ENCODE measurements at regions not wholly inside any gene's neighbourhood (a gene's known extent, or its start where the extent isn't known, plus 50 kb on each side); places are given as distances from the start of the nearest gene placed in this dataset.
"Not testable (repeated sequence)": the region's sequence is repeated elsewhere in the genome, so short reads cannot be mapped to it uniquely, and the experiment has no call there.

- H3K36me3 Mint-ChIP-seq (ENCODE audit: low read depth) = no peaks in the 10 kb centered on the region
- H3K9me3 Mint-ChIP-seq = no peaks in the 10 kb centered on the region
- intact Hi-C loops (cut with micrococcal nuclease) = no loop called here
- no peak for DNase-seq (ENCODE audit: low spot score)
- H3K4me1 Mint-ChIP-seq (ENCODE audit: low read depth) = no peaks in the 10 kb centered on the region
- no peak overlapping the region for H3K4me3 Mint-ChIP-seq (ENCODE audit: low read depth)
- peaks cover 2% of the 10 kb centered on the region for H3K27me3 Mint-ChIP-seq (ENCODE audit: low read depth)
- no peak overlapping the region for H3K27ac Mint-ChIP-seq
Measured at GRCh38 chr18:10140461-10141282, 226.9 kb downstream of the VAPA start.

- intact Hi-C loops (cut with micrococcal nuclease) = no loop called here
- Mint-ChIP-seq H3K36me3 (ENCODE audit: low read depth) (no peaks in the 10 kb centered on the region), H3K4me3 (ENCODE audit: low read depth) (no peak overlapping the region), H3K27me3 (ENCODE audit: low read depth) (peaks cover 2% of the 10 kb centered on the region), H3K4me1 (ENCODE audit: low read depth) (no peaks in the 10 kb centered on the region), H3K9me3 (no peaks in the 10 kb centered on the region), H3K27ac (no peak overlapping the region)
- DNase-seq (ENCODE audit: low spot score) = no peak
Measured at GRCh38 chr18:10141559-10141958, 227.7 kb downstream of the VAPA start.

GRCh38 chr18:10142056-10142455, 228.2 kb downstream of the VAPA start:
- peaks cover 2% of the 10 kb centered on the region for H3K27me3 Mint-ChIP-seq (ENCODE audit: low read depth)
- no peak overlapping the region for H3K4me3 Mint-ChIP-seq (ENCODE audit: low read depth)
- no peaks in the 10 kb centered on the region for H3K9me3 Mint-ChIP-seq
- no peak overlapping the region for H3K27ac Mint-ChIP-seq
- no peaks in the 10 kb centered on the region for H3K4me1 Mint-ChIP-seq (ENCODE audit: low read depth)
- intact Hi-C loops (cut with micrococcal nuclease) = no loop called here
- no peak for DNase-seq (ENCODE audit: low spot score)
- no peaks in the 10 kb centered on the region for H3K36me3 Mint-ChIP-seq (ENCODE audit: low read depth)

- no peak for DNase-seq (ENCODE audit: low spot score)
- no peaks in the 10 kb centered on the region for H3K4me1 Mint-ChIP-seq (ENCODE audit: low read depth)
- H3K4me3 Mint-ChIP-seq (ENCODE audit: low read depth) = no peak overlapping the region
- intact Hi-C loops (cut with micrococcal nuclease) = no loop called here
- H3K9me3 Mint-ChIP-seq = no peaks in the 10 kb centered on the region
- no peak overlapping the region for H3K27ac Mint-ChIP-seq
- H3K36me3 Mint-ChIP-seq (ENCODE audit: low read depth) = no peaks in the 10 kb centered on the region
- peaks cover 2% of the 10 kb centered on the region for H3K27me3 Mint-ChIP-seq (ENCODE audit: low read depth)
Measured at GRCh38 chr18:10142496-10143160, 228.8 kb downstream of the VAPA start.

GRCh38 chr18:10143596-10143995, 229.8 kb downstream of the VAPA start:
- Mint-ChIP-seq H3K36me3 (ENCODE audit: low read depth) (no peaks in the 10 kb centered on the region), H3K9me3 (no peaks in the 10 kb centered on the region), H3K27me3 (ENCODE audit: low read depth) (peaks cover 2% of the 10 kb centered on the region), H3K4me1 (ENCODE audit: low read depth) (no peaks in the 10 kb centered on the region), H3K27ac (no peak overlapping the region), H3K4me3 (ENCODE audit: low read depth) (no peak overlapping the region)
- intact Hi-C loops (cut with micrococcal nuclease) = no loop called here
- no peak for DNase-seq (ENCODE audit: low spot score)

- Mint-ChIP-seq H3K9me3 (no peaks in the 10 kb centered on the region), H3K27me3 (ENCODE audit: low read depth) (peaks cover 2% of the 10 kb centered on the region), H3K4me1 (ENCODE audit: low read depth) (no peaks in the 10 kb centered on the region), H3K4me3 (ENCODE audit: low read depth) (no peak overlapping the region), H3K27ac (no peak overlapping the region), H3K36me3 (ENCODE audit: low read depth) (no peaks in the 10 kb centered on the region)
- DNase-seq (ENCODE audit: low spot score) = no peak
- intact Hi-C loops (cut with micrococcal nuclease) = no loop called here
Measured at GRCh38 chr18:10145546-10145945, 231.7 kb downstream of the VAPA start.

GRCh38 chr18:10147226-10147625, 233.4 kb downstream of the VAPA start:
- Mint-ChIP-seq H3K4me3 (ENCODE audit: low read depth) (no peak overlapping the region), H3K27ac (no peak overlapping the region), H3K9me3 (peaks cover 4% of the 10 kb centered on the region), H3K4me1 (ENCODE audit: low read depth) (no peaks in the 10 kb centered on the region), H3K36me3 (ENCODE audit: low read depth) (no peaks in the 10 kb centered on the region), H3K27me3 (ENCODE audit: low read depth) (peaks cover 2% of the 10 kb centered on the region)
- no peak for DNase-seq (ENCODE audit: low spot score)
- intact Hi-C loops (cut with micrococcal nuclease) = no loop called here

GRCh38 chr18:10147752-10148151, 233.9 kb downstream of the VAPA start:
- Mint-ChIP-seq H3K4me3 (ENCODE audit: low read depth) (no peak overlapping the region), H3K27ac (no peak overlapping the region), H3K4me1 (ENCODE audit: low read depth) (no peaks in the 10 kb centered on the region), H3K36me3 (ENCODE audit: low read depth) (no peaks in the 10 kb centered on the region), H3K9me3 (peaks cover 4% of the 10 kb centered on the region), H3K27me3 (ENCODE audit: low read depth) (peaks cover 2% of the 10 kb centered on the region)
- DNase-seq (ENCODE audit: low spot score) = no peak
- intact Hi-C loops (cut with micrococcal nuclease) = no loop called here

GRCh38 chr18:10148189-10148929, 234.5 kb downstream of the VAPA start:
- Mint-ChIP-seq H3K27me3 (ENCODE audit: low read depth) (no peaks in the 10 kb centered on the region), H3K36me3 (ENCODE audit: low read depth) (no peaks in the 10 kb centered on the region), H3K27ac (no peak overlapping the region), H3K4me1 (ENCODE audit: low read depth) (no peaks in the 10 kb centered on the region), H3K9me3 (peaks cover 4% of the 10 kb centered on the region), H3K4me3 (ENCODE audit: low read depth) (no peak overlapping the region)
- intact Hi-C loops (cut with micrococcal nuclease) = no loop called here
- DNase-seq (ENCODE audit: low spot score) = no peak

- intact Hi-C loops (cut with micrococcal nuclease) = no loop called here
- H3K9me3 Mint-ChIP-seq = peaks cover 4% of the 10 kb centered on the region
- H3K36me3 Mint-ChIP-seq (ENCODE audit: low read depth) = no peaks in the 10 kb centered on the region
- no peaks in the 10 kb centered on the region for H3K27me3 Mint-ChIP-seq (ENCODE audit: low read depth)
- no peak overlapping the region for H3K27ac Mint-ChIP-seq
- no peak overlapping the region for H3K4me3 Mint-ChIP-seq (ENCODE audit: low read depth)
- H3K4me1 Mint-ChIP-seq (ENCODE audit: low read depth) = no peaks in the 10 kb centered on the region
- no peak for DNase-seq (ENCODE audit: low spot score)
Measured at GRCh38 chr18:10149768-10150556, 236.1 kb downstream of the VAPA start.

GRCh38 chr18:10150576-10150975, 236.8 kb downstream of the VAPA start:
- H3K4me1 Mint-ChIP-seq (ENCODE audit: low read depth); H3K27me3 Mint-ChIP-seq (ENCODE audit: low read depth); intact Hi-C loops (cut with micrococcal nuclease): not testable (repeated sequence)

GRCh38 chr18:10152475-10152874, 238.7 kb downstream of the VAPA start:
- intact Hi-C loops (cut with micrococcal nuclease) = no loop called here
- no peaks in the 10 kb centered on the region for H3K27me3 Mint-ChIP-seq (ENCODE audit: low read depth)
- H3K4me1 Mint-ChIP-seq (ENCODE audit: low read depth) = no peaks in the 10 kb centered on the region
- no peak overlapping the region for H3K4me3 Mint-ChIP-seq (ENCODE audit: low read depth)
- no peak overlapping the region for H3K27ac Mint-ChIP-seq
- H3K36me3 Mint-ChIP-seq (ENCODE audit: low read depth) = no peaks in the 10 kb centered on the region
- DNase-seq (ENCODE audit: low spot score) = no peak
- peaks cover 4% of the 10 kb centered on the region for H3K9me3 Mint-ChIP-seq

More at GRCh38 chr18:10150576-10150975, 236.8 kb downstream of the VAPA start:
- not testable (repeated sequence) for DNase-seq (ENCODE audit: low spot score); H3K4me3 Mint-ChIP-seq (ENCODE audit: low read depth); H3K27ac Mint-ChIP-seq; H3K36me3 Mint-ChIP-seq (ENCODE audit: low read depth); H3K9me3 Mint-ChIP-seq
